NCI-H82 treated with DMSO at 0.1 percent for 48 hours (cell line): ENCODE measurements at regions not wholly inside any gene's neighbourhood (a gene's known extent, or its start where the extent isn't known, plus 50 kb on each side); places are given as distances from the start of the nearest gene placed in this dataset.
"Not testable (repeated sequence)": the region's sequence is repeated elsewhere in the genome, so short reads cannot be mapped to it uniquely, and the experiment has no call there.

Source experiments
- DNase-seq: peaks from one replicate; lab custom pipeline; 2025; ENCODE audit not compliant: unreplicated experiment; lab: John Stamatoyannopoulos, UW

DNA sequence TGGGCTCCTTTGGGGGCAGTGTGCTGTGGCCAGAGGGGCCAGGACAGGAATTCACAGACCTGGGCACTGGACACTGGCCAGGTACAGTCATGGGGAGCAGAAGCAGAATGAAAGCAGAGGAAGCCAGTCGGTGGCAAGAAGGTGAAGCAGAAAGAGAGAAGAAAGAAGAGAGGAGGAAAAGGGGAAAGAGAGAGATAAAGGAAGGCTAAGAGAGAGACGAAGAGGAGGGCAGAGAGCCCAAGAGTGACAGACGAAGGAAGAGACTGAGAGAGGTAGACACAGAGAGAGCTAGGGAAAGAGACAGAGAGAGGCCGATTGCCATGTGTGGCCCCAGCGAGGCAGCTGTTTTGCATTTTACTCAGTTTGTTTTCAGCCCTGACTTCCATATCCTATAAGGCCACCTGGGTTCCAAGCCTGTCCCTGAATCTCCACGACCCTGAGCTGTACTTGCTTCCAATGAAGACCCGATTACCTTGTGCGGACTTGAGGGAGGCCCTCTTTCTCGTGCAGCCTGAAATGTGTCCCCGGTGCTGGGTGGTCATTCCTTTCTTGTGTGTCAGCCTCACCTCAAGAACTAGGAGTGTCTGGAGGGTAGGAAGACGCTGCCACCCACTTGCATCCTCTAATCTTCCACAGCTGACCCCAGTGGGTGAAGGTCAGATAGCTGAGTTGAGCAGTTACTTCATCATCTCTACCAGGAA, 73.9 kb downstream of the LSM3 start:
- DNase-seq = no peak

DNA sequence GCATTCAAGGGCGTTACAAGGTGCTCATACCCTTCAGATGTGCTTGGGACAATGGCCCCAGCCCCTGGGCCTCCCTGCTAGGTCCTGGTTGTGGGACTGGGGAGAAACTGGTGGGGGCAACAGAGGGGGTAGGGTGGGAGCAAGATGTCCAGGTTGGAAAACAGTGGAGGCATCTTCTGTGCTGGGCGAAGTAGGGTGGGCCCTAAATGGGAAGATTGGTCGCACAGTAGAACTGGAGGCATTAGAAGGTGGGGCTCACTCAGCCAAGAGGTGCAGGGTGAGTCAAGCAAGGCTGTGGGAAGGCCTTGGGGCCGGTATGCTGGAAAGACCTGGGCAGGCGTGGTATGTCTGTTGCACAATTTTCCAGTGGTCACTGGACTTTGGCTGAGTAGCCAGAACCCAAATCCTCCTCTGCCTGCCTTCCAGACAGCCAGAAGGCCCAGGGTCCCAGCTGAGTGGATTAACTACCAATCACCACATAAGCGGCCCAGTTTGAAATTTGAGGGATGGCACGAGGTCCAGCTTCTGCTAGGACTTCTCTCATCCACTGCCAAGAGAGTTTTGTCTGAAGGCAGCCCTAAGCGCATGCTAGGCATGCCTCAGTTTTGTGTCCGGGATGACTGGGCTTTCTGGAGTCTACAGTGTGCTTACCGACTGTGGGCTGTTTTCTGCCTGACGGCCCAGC, 74.5 kb downstream of the LSM3 start:
- no peak for DNase-seq

- DNase-seq = no peak
These were observed 75.2 kb downstream of the LSM3 start for GRCh38 chr3:14253707-14254382.

DNA sequence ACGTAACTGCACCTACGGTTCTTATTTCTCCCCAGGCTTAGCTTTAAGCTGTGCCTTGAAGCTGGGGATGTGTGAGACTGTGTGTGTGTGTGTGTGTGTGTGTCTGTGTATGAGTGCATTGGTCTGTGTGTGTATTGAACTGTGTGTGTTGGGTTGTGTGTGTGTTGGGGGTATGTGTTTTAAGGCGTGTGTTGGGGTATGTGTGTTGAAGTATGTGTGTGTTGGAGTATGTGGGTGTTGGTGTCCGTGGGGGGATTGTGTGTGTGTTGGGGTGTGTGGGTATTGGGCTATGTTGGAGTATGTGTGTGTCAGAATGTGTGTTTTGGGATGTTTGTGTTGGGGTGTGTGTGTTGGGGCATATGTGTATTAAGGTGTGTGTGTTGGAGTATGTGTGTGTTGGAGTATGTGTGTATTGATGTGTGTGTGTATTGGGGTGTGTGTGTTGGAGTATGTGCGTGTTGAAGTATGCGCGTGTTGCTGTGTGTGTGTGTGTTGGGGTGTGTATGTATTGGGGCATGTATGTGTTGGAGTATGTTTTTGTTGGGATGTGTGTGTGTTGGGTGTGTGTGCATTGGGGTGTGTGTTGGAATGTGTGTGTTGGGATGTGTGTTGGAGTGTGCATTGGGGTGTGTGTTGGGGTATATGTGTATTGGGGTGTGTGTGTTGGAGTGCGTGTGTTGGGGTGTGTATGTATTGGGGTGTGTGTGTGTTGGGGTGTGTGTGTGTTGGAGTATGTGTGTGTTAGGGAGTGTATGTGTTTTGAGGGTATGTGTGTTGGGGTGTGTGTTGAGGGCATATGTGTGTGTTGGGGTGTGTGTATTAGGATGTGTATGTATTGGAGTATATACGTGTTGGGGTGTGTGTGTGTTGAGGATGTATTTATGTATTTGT, 76.4 kb downstream of the LSM3 start:
- no peak for DNase-seq

DNA sequence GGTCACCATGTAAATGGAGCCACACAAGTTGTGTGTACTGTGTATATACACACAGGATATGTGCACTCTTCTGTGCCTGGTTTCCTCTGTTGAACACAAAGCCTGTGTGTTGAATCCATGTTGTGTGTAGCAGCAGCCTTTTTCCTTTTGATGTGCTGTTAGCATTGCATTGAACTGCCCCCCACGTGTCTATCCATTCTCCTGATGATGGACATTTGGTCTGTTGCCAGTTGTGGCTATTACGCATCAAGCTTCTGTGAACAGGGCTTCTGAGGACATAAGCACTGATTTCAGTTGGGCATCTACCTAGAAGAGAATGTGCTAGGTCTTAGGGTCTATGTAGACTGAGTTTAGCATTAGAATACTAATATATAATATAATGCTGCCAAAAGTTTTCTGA, 77.4 kb downstream of the LSM3 start:
- DNase-seq = no peak

DNA sequence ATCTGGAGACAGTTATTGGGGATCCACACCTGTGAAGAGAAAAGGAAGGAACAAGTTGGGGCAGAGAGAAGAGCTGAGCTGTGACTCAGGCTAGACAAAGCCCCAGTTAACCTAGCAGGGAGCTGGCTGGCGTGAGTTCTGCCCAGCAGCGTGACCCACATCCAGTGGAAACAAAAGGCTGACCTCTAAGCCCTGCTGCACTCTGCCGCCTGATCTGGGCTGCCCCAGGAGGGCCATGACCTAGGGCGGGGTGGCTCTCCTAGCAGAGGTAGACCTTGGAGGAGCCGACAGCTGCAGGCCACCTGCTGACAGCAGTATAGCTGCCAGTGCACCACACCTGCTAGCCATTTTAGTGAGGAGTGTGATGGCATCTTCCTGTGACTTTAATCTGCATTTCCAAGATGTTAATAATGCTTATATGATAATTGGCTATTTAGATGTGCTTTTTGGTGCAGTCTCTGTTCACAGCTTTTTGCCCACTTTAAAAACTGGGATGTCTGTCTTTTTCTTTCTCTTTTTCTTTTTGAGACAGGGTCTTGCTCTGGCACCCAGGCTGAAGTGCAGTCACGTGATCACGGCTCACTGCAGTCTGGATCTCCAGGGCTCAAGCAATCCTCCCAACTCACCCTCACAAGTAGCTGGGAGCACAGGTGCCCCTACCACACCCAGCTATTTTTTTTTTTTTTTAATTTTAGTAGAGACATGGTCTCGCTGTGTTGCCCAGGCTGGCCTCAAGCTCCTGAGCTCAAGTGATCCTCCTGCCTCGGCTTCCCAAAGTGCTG, 78.1 kb downstream of the LSM3 start:
- no peak for DNase-seq

DNA sequence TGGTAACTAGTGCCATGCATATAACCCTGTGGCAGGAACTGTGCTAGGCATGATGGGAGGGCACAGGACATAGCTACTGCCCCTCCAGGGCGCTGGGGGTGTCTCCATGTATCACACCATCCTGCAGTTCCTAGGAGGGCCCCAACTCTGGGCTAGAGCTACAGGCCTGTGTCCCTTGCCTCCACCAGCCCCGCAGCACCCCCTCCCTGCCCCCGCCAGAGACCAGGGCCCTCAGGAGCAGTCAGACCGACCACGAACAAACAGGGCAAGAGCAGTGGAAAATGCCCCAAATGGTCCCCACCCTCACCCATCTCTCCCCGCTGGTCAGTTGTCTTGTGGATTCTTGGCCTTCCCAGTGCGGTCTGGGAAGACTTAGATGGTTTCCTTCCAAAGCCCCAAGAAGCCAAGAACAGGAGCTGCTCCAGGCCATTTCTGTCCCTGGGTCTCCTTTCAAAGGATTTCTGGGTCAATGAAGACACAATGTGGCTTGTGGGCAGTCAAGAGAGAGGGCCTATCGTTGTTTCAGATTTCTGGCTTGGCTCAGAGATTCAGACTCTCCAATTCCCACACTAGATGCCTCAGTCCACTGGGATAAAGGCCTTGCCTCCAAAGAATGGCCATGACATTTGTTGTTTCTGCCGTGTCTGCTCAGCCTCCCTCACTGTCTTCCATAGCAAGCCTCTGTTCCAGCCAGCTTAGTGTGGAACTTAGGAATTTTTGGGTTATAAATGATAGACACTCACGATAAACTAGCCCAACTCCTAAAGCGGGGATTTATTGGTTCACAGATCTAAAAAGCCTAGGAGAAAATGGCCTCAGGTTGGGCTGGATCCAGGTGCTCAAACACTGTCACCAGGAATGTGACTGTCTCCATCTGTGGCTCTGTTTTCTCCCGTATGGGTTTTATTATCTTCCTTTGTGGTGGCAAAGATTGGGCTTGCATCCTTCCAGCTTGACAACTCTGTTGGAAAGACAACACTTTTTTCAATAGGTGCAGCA, 80.6 kb downstream of the LSM3 start:
- no peak for DNase-seq

- no peak for DNase-seq
These were observed 81.8 kb downstream of the LSM3 start for GRCh38 chr3:14260463-14260862.

DNA sequence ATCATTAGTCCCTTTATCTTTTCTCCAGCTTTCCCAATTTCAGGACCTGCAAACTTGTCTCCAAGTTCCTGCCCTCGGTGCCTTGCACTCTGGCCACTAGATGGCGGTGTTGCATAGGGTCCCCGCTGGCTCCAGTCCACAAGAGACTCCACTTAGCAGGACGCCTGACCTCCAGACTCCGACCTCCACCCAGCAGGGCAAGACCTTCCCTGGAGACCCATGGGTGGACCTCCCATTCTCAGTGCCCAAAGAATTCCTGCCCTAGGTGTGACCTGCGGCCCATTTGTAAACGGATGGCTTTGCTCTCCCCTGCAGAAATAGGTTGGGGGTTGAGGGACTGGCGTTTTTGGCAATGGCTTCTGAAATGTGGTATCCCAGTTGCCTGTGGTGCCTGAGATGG, 82.6 kb downstream of the LSM3 start:
- DNase-seq = peak; percentile 38

GRCh38 chr3:14262212-14262611, 83.6 kb downstream of the LSM3 start:
- DNase-seq = peak; percentile 10

GRCh38 chr3:14262867-14263266, 84.2 kb downstream of the LSM3 start:
- no peak for DNase-seq

GRCh38 chr3:14263317-14264005, 84.8 kb downstream of the LSM3 start:
- no peak for DNase-seq

- DNase-seq = no peak
These were observed 86.8 kb downstream of the LSM3 start for GRCh38 chr3:14265246-14265962.

DNA sequence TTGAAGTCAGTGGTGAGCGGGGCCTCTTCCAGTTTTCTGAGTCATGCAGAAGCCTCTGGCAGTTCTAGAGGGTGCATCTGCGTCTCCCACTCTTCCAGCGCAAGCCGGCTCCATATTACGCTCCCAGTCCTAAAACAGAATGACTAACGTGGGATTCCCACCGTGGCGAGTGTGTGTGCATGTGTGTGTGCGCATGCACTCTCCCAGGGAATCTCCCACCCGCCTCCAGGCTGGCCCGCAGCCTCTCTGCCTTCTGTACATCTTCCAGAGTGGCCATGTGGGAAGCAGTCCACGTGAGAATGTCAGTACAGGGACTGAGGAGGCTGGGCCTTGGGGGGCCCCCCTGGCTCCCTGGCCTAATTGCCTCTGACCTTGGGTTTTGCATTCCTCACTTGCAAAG, 87.7 kb downstream of the LSM3 start:
- no peak for DNase-seq

- no peak for DNase-seq
These were observed 89.4 kb downstream of the LSM3 start for GRCh38 chr3:14267976-14268375.

DNA sequence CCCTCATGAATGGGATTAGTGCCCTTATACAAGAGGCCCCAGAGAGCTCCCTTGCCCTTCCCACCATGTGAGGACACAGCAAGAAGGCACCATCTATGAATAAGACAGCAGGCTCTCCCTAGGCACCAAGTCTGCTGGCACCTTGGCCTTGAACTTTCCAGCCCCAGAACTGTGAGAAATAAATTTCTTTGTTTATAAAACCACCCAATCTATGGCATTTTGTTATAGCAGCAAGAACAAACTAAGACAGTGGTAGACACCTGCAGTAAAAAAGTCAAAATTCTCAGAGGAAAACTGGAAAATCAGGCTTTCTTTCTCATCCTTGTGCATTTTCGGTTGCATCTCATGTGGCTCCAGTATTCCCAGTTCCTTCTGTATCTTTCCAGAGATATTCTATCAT, 90.3 kb downstream of the LSM3 start:
- no peak for DNase-seq

GRCh38 chr3:14272041-14272958, 93.7 kb downstream of the LSM3 start:
- not testable (repeated sequence) for DNase-seq
